Parathyroid adenoma (tissue), 2 donors: ENCODE measurements at regions not wholly inside any gene's neighbourhood (a gene's known extent, or its start where the extent isn't known, plus 50 kb on each side); places are given as distances from the start of the nearest gene placed in this dataset.
"Not testable (repeated sequence)": the region's sequence is repeated elsewhere in the genome, so short reads cannot be mapped to it uniquely, and the experiment has no call there.

ENCODE experiments used
- H2AFZ ChIP-seq: fragments of 300-600 bp; sonication (generic); one replicate; pipeline ENCODE4 v1.7.0; 2017; ENCODE audit warnings: antibody characterized with exemption, mild to moderate bottlenecking
- H3K27ac ChIP-seq: fragments of 300-600 bp; sonication (generic); one replicate; pipeline ENCODE4 v1.7.0; 2017
- H3K27me3 ChIP-seq: fragments of 300-600 bp; sonication (generic); one replicate; pipeline ENCODE4 v1.7.0; 2017; ENCODE audit warnings: low read length; ENCODE audit not compliant: control insufficient read depth, insufficient read depth
- H3K36me3 ChIP-seq: fragments of 300-600 bp; sonication (generic); one replicate; pipeline ENCODE4 v1.7.0; 2017; ENCODE audit warnings: low read length; ENCODE audit not compliant: control insufficient read depth, insufficient read depth
- H3K4me1 ChIP-seq: fragments of 300-600 bp; sonication (generic); one replicate; pipeline ENCODE4 v1.7.0; 2017; ENCODE audit warnings: control low read depth
- H3K4me2 ChIP-seq: fragments of 300-600 bp; sonication (generic); one replicate; pipeline ENCODE4 v1.7.0; 2017; ENCODE audit warnings: low read length
- H3K4me3 ChIP-seq: fragments of 300-600 bp; sonication (generic); one replicate; pipeline ENCODE4 v1.7.0; 2017; ENCODE audit warnings: low read depth, low read length
- H3K79me2 ChIP-seq: fragments of 300-600 bp; sonication (generic); one replicate; pipeline ENCODE4 v1.7.0; 2017; ENCODE audit warnings: control low read depth
- H3K9ac ChIP-seq: fragments of 300-600 bp; sonication (generic); one replicate; pipeline ENCODE4 v1.7.0; 2017; ENCODE audit warnings: mild to moderate bottlenecking
- H3K9me3 ChIP-seq: fragments of 300-600 bp; sonication (generic); one replicate; pipeline ENCODE4 v1.7.0; 2017; ENCODE audit warnings: low read length; ENCODE audit not compliant: control insufficient read depth
- TF ChIP-seq, protein P1 (sequence below): fragments of 300-600 bp; sonication (generic); IDR thresholded peaks from one replicate; pipeline ENCODE4 v1.7.0; 2017; ENCODE audit warnings: antibody characterized with exemption, mild to moderate bottlenecking
- donor health status: primary hyperparathyroidism.

DNA sequence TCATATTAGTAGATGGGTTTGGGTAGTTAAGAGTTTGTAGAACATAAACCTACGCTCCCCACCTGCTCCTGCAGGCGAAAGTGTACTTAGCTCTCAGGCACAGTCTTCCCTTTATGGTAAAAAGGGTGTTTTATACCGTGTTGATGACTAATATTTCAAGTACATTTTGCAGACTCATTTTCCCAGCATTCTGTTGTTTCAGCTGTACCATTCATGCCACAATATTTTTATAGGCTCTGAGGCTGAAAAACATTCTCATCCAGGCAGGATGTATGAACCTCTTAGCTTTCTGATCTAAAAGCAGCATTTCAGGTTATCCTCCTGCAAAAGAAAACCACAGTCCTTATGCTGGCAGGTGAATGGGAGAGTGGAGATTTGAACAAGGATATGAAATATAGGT is 231.4 kb downstream of the NR2F1-AS1 start:
- Histone ChIP-seq H3K36me3 (no peaks in the 10 kb centered on the region), H3K9me3 (no peaks in the 10 kb centered on the region), H3K4me1 (no peaks in the 10 kb centered on the region), H3K27me3 (no peaks in the 10 kb centered on the region), H3K27ac (no peak overlapping the region), H3K4me3 (no peak overlapping the region), H3K9ac (no peak overlapping the region), H3K79me2 (no peaks in the 10 kb centered on the region), H2AFZ (no peak overlapping the region), H3K4me2 (no peak overlapping the region)
- TF ChIP-seq, protein P1, sequence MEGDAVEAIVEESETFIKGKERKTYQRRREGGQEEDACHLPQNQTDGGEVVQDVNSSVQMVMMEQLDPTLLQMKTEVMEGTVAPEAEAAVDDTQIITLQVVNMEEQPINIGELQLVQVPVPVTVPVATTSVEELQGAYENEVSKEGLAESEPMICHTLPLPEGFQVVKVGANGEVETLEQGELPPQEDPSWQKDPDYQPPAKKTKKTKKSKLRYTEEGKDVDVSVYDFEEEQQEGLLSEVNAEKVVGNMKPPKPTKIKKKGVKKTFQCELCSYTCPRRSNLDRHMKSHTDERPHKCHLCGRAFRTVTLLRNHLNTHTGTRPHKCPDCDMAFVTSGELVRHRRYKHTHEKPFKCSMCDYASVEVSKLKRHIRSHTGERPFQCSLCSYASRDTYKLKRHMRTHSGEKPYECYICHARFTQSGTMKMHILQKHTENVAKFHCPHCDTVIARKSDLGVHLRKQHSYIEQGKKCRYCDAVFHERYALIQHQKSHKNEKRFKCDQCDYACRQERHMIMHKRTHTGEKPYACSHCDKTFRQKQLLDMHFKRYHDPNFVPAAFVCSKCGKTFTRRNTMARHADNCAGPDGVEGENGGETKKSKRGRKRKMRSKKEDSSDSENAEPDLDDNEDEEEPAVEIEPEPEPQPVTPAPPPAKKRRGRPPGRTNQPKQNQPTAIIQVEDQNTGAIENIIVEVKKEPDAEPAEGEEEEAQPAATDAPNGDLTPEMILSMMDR = no peak

DNA sequence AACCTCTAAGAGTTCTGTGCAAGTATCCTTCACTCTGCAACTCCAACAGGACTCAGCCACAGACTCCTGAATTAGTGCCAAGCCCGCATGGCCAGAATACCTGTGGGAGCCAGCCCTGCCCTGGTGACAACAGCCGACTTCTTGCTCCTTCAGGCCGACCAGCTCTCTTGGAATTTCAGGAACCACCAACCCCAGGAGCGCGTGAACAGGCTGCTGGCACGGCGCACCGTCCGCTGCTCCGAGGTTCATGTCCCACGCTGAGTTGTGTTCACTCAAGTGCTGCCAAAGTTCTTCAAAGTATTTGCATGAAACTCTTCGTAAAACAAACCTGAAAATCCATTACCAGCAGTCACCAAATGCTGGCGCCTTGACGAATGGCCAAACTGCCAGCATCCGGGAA is 232.8 kb downstream of the NR2F1-AS1 start:
- Histone ChIP-seq H3K4me3 (no peak overlapping the region), H3K4me2 (no peak overlapping the region), H3K79me2 (no peaks in the 10 kb centered on the region), H3K27ac (no peak overlapping the region), H3K9me3 (no peaks in the 10 kb centered on the region), H2AFZ (no peak overlapping the region), H3K9ac (no peak overlapping the region), H3K36me3 (no peaks in the 10 kb centered on the region), H3K27me3 (no peaks in the 10 kb centered on the region), H3K4me1 (no peaks in the 10 kb centered on the region)
- TF ChIP-seq, protein P1 = no peak

DNA sequence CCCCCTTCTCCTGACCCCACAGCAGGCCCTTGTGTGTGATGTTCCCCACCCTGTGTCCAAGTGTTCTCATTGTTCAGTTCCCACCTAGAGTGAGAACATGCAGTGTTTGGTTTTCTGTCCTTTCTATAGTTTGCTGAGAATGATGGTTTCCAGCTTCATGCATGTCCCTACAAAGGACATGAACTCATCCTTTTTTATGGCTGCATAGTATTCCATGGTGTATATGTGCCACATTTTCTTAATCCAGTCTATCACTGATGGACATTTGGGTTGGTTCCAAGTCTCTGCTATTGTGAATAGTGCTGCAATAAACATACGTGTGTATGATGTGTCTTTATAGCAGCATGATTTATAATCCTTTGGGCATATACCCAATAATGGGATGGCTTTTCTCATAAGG is 234.2 kb downstream of the NR2F1-AS1 start:
- H3K4me3 ChIP-seq, H3K27me3 ChIP-seq, H3K9me3 ChIP-seq, H3K4me1 ChIP-seq, H3K9ac ChIP-seq, H2AFZ ChIP-seq, H3K27ac ChIP-seq, H3K36me3 ChIP-seq, H3K4me2 ChIP-seq, H3K79me2 ChIP-seq: not testable (repeated sequence)

DNA sequence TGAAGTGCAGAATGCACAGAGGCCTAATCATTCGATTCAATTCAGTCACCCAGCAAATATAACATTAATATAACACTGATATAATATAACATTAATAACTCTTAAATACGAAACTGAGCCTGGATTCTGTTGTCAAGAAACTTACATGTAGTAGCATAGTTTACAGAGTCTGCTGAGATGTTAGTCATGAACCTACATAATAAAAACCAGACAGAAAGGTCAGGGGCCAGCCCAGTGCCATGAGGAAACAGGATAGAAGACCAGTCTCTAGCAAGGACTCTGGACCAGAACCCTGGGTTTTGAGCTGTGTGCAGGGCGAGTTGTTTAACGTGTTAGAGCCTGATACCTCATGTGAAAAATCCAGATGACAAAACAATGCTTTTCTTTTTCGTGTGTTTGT is 234.7 kb downstream of the NR2F1-AS1 start:
- Histone ChIP-seq H3K36me3 (no peaks in the 10 kb centered on the region), H2AFZ (no peak overlapping the region), H3K27me3 (no peaks in the 10 kb centered on the region), H3K4me3 (no peak overlapping the region), H3K27ac (no peak overlapping the region), H3K79me2 (no peaks in the 10 kb centered on the region), H3K4me1 (no peaks in the 10 kb centered on the region), H3K4me2 (no peak overlapping the region), H3K9me3 (no peaks in the 10 kb centered on the region), H3K9ac (no peak overlapping the region)
- TF ChIP-seq, protein P1 = no peak

DNA sequence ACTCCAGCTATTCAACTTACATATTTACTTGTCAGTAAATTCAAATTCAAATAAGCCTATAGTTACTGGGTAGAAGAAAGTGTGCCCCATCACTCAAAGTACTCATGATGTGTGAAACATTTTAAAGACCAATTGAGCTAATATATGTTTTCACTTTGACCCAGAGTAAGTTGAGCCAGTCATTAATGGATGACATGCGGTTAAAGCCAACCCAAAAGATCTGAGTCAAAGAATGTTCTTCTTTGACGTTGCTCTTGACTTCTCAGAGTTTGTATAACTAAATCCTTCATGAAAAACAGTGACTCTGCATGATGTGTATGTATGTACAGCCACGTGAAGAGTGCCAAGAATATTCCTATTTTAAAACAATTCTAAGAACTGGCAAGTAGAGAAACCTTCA is 237.4 kb downstream of the NR2F1-AS1 start:
- H3K4me3 ChIP-seq = no peak overlapping the region
- H3K4me1 ChIP-seq = no peaks in the 10 kb centered on the region
- H3K4me2 ChIP-seq = no peak overlapping the region
- no peaks in the 10 kb centered on the region for H3K27me3 ChIP-seq
- no peak overlapping the region for H3K27ac ChIP-seq
- TF ChIP-seq, protein P1 = no peak
- H2AFZ ChIP-seq = no peak overlapping the region
- H3K9me3 ChIP-seq = no peaks in the 10 kb centered on the region
- no peaks in the 10 kb centered on the region for H3K36me3 ChIP-seq
- no peaks in the 10 kb centered on the region for H3K79me2 ChIP-seq
- no peak overlapping the region for H3K9ac ChIP-seq
